HG02884 (cell line): ENCODE measurements at regions not wholly inside any gene's neighbourhood (a gene's known extent, or its start where the extent isn't known, plus 50 kb on each side); places are given as distances from the start of the nearest gene placed in this dataset.

Source experiments
- ATAC-seq: cut with Tn5 transposase; IDR thresholded peaks from one replicate; pipeline ENCODE4 v1.9.1; 2021; ENCODE audit warnings: mild to moderate bottlenecking, moderate library complexity; ENCODE audit not compliant: unreplicated experiment

DNA sequence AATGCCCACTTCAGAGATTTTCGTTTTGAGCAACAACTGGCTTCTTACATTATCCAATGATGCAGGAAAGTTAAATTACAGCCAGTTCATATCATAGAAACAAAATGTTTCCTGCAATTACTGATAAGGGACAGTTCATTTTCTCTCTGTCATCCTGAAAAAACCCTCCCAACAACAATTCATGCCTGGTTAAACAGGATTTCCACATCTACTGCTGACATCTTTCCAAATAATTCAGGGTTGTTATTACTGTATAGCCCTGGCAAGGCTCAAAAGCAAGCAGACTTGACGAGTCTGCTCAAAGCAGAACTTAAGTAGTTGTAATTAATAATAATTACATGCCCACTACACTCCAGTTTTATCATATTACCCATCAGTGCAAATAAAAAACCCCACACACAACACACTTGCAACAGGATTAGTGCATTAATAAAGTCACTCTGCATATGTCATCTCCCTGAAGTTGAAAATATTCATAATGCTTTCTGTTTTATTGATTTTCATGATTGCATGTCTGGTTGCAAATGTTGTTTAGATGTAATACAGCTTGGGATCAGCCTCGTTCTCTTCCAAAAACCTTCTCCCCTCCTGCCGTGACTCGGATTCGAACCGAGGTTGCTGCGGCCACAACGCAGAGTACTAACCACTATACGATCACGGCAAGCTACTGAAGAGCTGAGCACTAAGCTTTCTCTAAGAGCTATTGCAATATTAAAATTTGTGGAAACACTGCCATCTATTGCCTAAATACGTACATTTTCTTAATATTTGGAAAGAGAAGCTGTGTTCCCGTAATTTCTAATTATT lies 119.6 kb upstream of the NFIB start:
- ATAC-seq = no peak

- no peak for ATAC-seq
These were observed 118.9 kb upstream of the NFIB start for GRCh38 chr9:14432666-14433350.

GRCh38 chr9:14428781-14429230 lies 114.9 kb upstream of the NFIB start:
- peak; percentile 71 for ATAC-seq

- no peak for ATAC-seq
These were observed 113.5 kb upstream of the NFIB start for GRCh38 chr9:14427419-14427818.

- no peak for ATAC-seq
These were observed 111.0 kb upstream of the NFIB start for GRCh38 chr9:14424983-14425382.

- ATAC-seq = no peak
These were observed 110.3 kb upstream of the NFIB start for GRCh38 chr9:14424289-14424688.

DNA sequence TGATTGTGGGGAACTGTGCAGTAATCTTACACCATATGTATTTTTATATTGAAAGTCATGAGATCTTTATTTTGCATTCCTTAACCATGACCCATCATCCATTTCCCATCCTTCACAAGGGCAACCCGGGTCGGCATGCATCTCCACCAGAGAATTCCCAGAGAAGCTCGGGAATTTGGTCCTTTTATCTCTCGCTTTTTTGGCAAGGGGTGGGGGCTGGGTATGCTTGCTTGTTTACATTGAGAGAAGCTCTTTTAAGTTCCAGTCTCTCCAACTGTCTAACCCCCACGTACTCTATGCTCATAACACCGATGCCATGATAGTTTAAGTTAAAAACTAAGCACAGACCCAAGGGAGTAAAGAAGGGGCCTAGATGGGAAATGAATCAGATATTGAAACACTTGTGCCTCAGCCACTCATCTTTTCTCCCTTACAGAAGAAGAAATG lies 109.9 kb upstream of the NFIB start:
- ATAC-seq = no peak

DNA sequence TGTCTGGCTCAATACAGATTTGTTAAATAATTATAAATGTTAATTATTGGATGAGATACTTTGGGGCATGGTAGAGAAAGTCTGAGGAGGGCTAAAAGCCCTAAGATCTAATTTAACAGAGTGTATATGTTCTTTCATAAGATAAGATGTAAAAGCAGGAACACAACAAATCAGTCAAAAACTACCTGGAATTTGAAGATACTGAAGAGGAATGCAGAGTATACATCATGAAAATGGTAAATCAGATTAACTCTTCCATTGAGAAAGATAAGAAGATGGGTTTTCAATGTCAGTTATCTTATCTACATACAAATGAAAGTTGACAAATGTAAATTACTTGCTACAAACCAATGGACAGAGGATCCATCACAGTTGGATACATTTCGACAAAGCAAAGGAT lies 107.3 kb upstream of the NFIB start:
- ATAC-seq = no peak

- ATAC-seq = no peak
These were observed 105.3 kb upstream of the NFIB start for GRCh38 chr9:14418941-14419937.

- ATAC-seq = no peak
These were observed 104.5 kb upstream of the NFIB start for GRCh38 chr9:14418301-14418940.

GRCh38 chr9:14417237-14417636 lies 103.3 kb upstream of the NFIB start:
- no peak for ATAC-seq

DNA sequence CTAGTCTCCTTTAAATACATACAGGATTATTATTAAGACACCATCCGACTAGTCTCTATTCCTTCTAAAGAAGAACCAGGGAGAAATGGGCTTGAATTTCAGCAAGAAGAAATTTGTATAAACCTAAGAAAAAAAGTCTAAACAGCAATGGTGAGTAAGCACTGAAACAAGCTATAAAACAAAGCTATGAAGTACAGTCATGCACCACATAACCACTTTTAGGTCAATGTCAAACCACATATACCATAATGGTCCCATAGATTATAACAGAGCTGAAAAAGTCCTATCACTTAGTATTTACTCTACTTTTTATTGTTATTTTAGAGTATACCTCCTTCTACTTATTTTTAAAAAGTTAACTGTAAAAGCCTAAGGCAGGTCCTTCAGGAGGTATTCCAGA lies 102.0 kb upstream of the NFIB start:
- ATAC-seq = no peak

DNA sequence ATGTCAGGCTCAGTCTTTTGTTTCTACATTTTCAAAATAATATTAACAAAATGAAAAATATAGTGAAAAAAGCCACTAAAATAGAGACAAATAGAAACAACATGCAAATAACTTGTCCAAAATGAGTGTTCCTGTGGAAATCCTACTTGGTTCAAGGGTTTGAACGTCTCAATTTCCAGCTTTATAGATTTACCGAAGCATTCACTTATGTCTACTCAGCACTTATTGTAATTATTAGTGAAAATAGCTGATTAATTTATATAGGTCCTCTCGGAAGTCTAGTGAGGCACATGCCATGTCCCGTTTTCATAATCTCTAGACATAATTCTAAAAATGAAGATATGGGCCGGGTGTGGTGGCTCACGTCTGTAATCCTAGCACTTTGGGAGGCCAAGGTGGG lies 99.9 kb upstream of the NFIB start:
- ATAC-seq = no peak

- no peak for ATAC-seq
These were observed 98.8 kb upstream of the NFIB start for GRCh38 chr9:14412775-14413174.

- no peak for ATAC-seq
These were observed 92.5 kb upstream of the NFIB start for GRCh38 chr9:14406463-14406862.

- ATAC-seq = no peak
These were observed 91.3 kb upstream of the NFIB start for GRCh38 chr9:14405176-14405706.

DNA sequence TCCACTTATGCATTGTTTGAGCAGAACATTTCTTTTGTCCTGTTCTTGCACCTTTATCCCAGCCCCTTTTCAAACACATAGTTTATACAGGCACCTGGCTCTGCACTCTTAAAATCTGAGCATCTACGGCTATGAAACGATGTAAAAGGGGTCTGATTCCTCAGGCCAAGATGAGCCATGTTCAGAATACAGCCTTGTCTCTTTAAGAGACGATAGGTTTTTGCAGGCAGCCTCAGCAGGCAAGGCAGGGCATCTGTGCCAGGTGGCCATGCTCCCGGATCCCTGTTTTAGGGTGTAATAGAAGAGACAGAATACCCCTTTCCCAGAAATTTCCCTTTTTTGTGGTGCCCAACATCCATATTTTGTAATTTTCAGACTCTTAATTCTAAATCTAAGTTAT lies 89.1 kb upstream of the NFIB start:
- ATAC-seq = no peak

DNA sequence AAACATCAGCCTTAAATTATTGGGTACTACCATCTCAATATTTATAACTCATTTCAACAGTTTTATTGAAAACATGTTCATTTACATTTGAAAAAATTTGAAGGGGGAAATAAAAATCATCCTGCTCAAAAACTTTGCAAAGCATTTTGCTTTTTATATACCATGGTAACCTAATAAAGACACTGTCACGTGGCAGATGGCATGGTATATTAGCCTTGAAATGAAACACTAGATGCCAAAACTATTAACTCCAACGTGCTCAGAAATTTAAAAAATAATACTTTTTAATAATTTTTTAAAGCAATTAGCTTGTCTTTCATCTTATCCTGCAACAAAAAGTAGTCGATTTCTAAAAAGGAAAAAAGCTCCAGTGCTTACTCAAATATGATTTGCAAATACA lies 88.6 kb upstream of the NFIB start:
- ATAC-seq = no peak

- no peak for ATAC-seq
These were observed 88.0 kb upstream of the NFIB start for GRCh38 chr9:14401911-14402310.

- ATAC-seq = no peak
These were observed 86.7 kb upstream of the NFIB start for GRCh38 chr9:14400658-14400995.
